Inferior parietal cortex (tissue), 1 donor: ENCODE measurements at regions not wholly inside any gene's neighbourhood (a gene's known extent, or its start where the extent isn't known, plus 50 kb on each side); places are given as distances from the start of the nearest gene placed in this dataset.
A peak's percentile ranks its signal among the peaks of the same experiment; 100 is the strongest.

Experiments used
- DNase-seq: peaks from one replicate; pipeline ENCODE4 v3.0.0-alpha.2; 2016; ENCODE audit errors: extremely low spot score

DNA sequence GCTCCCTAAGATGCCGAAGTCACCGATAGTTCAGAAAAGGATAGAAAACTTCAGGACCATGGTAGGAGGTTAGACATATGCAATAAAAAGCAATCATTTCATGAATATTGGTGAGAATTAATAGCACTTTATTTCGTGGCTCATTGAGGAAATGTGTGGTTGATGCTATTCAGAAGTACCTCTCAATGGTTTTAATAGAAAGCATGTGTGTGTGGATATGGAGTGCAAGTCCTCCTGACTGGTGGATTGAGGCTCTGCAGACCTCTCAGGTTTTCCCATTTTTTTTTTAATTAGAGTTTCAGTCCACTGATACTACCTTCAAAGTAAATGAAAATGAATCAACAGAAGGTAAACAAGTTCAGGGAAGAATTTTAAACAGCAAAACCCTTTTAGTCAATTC is 384.3 kb upstream of the RARB start:
- no peak for DNase-seq

DNA sequence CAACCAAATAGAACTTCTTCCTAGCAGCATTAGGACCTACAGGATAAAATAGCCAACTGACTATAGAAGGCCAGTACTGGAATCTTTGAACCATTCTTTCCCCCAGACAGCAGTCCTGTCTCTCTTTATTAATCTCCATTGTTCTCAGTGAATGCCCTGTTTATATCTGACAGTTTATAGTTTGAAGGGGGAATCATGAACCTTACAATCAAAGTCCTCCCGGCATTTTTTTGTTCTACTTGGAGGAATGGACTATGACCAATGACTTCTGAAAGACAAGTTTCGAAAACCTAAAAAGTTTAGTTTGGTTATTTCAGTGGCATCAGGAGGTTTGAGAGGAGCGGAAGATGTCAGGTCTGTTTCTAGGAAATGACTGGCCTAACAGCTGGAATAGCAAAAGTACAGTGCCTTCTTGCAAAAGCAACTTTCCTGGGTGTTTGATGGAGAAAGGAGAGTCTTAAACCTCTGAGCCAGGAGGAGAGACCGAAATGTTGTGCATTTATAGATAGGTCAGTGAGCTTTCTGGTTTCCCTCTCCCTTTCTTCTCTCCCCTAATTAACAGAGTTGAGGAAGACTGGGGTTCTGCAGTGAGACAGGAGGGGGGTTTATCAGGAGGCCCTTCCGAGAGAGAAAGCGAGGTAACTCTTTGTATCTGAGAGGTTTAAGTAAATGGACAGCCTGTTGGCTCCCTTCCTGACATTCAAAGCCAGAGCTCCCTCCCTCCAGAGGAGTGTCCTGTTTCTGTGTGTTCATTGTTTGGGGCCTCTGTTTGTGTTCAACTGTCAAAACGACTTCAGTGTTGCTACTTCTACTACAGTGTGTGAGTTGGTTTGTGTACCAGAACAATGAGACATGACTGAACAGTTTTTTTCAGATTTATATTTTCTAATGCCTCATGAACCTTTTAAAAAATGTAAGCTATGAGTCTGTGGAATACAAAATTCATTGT is 383.0 kb upstream of the RARB start:
- peak; percentile 50 for DNase-seq

DNA sequence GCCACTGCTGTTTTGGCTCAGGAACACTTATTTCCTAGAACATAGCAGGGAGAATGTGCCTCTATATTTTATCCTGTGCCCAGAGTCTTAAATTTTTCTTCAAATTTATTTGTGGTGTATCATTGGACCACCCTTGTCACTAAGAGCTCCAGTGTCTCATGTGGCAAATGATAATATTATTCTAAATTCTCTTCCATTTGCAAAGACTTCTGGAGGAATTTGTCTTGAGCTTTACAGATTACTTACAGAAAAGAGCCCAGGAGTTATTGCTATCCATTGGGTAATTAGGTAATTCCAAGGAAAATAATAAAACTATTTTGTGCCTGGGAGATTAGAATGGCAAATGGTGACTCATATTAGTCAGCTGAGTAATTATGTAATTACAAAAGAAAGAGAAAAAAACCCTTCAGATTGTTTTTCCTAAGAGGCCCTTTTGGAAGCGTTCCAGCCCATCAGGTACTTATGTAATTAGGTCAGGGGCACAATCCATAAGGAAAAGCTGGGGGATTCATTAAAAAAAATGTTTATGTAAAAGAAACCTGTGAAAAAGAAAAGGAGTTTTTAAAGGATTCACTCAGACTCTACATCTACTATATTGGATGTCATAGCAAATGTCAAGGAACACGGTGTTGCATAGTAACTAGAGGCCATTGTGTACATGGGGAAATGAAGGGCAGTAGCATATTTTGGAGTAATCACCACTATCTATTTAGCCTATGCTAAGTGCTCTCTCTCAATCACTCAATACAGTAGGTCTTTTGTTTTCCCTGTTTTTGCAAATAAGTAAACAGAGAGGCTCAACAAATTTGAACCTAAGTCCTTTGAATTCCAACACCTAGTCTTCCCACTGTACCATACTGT is 380.9 kb upstream of the RARB start:
- DNase-seq: no peak

DNA sequence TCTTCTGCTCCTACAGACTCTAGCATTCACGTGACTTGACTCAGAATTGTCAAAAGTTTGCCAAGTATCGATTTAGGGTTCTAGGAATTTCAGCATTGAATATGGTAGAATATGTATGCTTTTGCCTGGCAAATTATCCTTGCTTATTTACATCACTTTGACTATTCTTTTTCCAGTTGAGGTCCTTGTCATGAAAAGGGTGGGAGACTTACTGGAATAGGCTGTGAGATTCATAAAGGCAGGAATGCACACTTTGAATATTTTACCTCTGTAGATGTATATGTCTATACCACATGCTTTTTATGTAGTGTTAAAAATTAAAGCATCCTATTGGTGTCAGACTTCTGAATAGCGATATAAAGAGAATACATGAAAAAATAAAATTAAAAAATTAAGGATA is 378.8 kb upstream of the RARB start:
- no peak for DNase-seq

DNA sequence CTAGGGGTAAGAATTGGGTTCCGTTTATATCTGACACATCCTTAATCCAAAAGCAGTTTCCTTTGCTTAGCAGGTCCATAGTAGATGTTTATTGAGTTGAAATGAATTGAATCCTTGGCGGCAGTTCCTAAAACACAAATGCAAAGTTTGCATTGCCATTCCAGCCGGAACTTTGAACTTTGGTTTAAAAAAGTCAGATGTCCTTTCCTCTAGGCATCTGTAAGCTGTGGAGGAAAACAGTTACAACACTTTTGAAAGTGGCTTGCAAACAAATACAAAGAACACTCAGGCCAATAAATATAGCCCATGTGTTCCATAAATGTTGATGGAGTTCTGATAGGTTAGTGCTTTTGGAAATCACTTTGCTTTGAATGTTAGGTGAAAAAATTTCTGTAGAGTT is 374.7 kb upstream of the RARB start:
- no peak for DNase-seq

DNA sequence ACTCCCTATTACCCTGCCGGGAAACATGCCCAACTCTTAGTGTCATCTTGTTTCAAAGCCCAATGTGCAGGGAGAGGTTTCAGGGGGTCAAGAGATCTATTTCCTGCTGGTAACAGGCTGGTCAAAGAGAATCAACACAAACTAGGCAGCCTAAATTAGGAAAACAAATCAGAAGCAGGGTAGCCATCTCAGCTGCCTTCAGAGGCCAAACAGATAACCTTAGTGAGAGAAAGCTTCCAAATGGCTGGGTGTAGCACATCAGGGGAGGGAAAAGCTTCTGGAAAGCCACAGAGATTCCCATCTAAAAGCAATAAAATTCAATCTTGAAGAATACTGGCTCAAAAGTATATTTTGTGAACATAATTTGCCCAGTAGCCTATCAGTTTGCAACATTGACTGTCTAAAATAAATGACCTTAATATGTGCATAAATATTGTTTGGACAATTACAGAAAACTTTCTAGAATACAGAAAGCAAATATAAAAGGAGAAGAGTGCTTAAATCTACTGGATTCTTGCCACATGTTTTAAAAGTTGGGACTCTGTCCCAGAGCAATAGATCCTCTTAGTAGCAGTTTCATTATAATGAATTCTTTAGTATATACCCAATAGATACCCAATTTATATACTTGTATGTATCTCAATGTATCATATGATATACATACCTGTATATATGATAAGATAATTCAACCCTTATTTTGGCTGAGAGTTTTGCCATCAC is 371.9 kb upstream of the RARB start:
- no peak for DNase-seq

DNA sequence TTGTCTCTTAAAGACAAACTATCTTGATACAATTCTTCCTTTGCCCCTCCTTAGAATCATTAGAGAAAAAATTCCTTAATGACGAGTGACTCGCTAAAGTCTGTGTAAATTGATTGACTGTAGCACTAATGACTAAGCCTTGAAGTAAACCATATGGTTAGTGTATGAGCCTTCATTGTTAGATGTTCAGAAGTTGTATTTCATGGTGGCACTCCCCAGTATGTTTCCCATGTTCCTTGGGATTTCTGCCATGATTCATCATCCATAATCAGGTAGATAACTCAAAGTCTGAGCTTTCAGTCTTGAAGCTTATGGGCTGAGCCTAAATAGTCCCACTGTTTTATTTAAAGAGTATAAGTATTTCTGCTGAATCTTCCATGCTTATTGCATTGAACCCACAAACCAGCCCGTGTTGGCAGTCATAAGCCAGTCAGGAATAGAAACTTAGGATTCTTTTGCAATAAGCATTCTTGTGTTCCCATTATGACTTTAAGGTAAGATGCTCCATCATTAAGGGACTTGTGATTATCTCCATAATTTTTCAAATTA is 371.2 kb upstream of the RARB start:
- DNase-seq: no peak

DNA sequence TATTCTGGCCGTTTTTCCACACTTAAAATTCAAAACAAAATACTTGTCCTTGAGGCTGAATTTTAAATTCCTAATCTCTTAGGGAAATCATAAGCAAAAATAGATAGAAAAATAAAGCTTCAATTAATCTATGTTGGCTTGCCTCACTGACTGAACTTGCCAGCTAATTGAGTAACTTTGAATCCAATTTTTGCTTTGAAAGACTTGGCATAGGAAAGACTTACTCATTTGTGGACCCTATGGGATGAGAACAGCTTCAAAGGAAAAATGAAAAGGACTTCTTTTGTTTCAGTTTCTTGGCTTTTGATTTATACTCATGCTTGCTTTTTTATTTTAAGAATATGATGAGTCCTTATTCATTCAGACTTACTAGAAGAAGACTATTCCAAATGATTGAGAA is 370.7 kb upstream of the RARB start:
- DNase-seq: no peak

DNA sequence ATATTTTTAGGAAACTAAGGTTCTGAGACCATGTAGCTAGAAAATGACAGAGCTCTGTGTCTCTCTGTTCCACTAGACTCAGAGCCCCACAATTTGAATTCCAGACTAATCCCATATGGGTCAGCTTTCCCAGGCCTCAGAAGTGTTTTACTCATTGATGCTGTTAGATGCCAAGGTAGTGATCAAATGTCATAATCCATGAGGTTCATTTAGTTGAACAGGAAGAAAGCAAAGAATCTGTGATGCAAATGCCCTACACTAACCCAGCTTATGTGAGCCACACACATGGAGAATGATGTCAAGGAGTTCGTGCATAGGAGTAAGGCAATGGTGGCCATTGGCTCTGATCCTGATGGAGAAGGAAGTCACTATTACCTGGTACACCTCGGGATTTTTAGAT is 363.4 kb upstream of the RARB start:
- no peak for DNase-seq

DNA sequence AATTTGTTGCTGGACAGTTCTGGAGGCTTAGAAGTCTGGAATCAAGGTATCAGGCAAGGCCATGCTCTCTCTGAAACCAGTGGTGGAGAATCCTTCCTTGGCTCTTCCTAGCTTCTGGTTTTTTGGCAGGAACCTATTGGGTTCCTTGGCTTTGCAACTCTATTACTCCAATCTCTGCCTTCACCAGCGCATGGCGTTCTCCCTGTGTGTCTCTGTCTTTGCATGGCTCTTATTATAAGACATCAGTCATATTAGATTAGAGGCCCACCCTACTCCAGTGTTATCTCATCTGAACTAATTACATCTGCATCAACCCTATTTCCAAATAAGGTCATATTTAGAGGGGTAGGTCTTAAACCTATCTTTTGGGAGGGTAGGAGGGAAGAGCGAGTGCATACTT is 358.1 kb upstream of the RARB start:
- no peak for DNase-seq

DNA sequence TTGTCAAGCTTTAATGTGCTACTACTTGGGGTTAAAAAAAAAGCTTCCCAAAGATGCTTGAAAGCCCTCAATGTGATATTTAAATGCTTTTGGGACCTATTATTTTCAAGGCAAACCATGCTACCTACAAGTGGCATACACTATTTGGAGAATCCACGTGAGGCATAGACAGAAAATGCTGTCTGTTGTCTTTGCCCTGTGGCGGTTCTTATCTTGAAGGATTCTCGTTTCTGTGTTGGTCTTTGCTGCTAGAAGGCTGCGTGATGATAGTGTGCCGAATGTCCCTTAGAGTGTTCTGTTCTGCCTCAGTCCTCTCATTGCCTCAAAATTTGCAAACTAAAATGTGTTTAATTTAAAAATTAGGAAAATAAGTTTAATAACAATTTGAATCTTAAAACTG is 356.2 kb upstream of the RARB start:
- DNase-seq: no peak

DNA sequence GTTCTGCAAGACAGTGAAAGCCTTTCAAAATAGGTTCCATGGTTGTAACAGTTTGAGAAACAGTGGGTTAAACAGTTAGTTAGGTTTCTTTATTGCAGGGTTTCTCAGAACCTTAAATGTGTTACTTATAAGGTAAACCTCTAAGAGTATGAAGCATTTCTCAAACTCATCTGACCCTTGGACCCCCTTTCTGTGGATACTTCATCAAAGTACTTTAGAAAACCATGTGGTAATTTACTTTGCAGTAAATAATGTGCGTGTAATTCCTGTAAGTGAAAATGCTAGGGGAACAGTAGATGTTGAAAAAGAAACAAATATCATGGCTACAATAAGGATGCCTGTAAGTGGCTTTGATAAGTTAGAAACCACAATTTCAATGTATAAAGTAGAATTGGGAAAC is 354.6 kb upstream of the RARB start:
- DNase-seq: no peak

DNA sequence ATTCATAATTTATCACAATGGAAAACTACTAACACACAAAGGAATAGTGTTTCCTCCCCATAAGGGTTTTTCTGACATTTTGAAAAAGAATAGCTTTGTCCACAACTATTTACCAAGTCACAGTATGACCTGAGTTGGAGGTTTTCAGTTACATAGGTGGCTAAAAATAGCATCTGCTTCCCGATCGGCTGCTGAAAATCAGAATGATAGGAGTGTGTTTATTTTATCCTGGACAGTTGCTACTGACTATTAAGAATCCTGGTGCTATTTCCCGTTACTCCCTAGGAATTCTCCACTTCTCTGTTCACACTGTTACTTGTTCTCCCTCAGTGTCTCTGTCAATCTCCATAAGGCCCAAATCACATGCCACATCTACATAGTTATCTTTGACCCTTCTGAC is 353.9 kb upstream of the RARB start:
- no peak for DNase-seq

DNA sequence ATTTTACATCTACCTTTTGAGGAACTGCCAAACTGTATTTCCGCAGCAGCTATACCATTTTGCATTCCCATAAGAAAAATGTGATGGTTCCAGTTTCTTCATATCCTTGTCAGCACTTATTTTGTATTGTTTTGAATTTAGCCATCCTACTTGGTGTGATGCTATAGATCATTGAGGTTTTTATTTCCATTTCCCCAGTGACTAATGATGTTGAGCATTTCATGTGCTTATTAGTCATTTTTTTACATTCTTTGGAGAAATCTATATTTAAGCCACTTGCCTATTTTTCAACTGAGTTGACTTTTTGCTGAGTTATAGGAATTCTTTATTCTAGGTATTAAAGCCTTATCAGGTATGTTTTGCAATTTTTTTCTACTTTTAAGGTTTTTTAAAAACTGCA is 347.6 kb upstream of the RARB start:
- no peak for DNase-seq

DNA sequence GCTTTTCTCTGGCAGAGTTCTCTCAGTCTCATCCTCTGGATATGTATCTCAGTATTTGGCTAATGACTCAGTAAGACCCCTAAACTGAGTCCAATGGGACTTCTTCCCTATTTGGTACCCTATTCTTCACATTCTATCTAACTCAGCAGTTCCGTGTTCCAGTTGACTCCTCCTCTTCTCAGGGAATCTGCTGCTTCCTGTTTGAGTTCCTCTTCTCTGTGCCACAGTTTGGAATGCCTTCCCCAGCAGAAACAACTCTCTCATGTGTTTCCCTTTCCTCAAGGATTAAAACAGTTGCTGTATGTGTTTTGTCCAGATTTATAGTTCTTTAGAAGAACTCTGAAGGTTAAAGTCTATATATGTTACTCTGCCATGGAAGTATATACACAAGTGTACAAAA is 344.0 kb upstream of the RARB start:
- no peak for DNase-seq

DNA sequence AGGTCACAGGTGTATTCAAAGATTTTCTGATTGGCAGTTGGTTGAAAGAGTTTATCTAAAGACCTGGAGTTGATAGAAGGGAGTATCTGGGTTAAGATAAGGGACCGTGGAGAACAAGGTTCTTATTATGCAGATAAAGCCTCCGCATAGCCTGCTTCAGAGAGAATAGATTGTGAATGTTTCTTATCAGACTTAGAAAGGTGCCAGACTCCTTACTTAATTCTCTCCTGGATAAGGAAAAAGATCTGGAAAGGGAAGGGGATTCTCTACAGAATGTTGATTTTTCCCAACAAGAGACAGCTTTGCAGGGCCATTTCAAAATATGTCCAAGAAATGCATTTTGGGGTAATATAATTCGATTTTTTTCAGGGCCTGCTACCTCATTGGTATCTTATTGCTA is 341.3 kb upstream of the RARB start:
- DNase-seq: no peak

DNA sequence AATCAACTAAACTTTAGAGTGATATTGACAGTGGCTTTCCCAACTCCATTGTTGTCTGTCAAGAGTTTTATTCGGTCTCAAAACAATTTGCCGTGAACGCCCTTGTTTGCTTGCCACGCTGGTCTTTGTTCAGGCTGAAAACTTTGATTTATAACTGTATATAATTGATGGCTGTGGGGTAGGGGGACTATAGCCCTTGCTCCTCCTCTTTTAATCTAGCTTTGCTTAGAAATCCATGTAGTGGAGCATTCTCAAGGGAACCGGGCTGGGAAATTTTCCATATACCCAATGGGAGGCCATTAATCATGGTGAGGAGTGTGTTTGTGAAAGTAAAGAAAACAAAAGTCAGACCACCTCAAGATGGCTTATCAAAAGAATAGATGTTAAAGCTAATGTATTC is 339.8 kb upstream of the RARB start:
- DNase-seq: no peak

DNA sequence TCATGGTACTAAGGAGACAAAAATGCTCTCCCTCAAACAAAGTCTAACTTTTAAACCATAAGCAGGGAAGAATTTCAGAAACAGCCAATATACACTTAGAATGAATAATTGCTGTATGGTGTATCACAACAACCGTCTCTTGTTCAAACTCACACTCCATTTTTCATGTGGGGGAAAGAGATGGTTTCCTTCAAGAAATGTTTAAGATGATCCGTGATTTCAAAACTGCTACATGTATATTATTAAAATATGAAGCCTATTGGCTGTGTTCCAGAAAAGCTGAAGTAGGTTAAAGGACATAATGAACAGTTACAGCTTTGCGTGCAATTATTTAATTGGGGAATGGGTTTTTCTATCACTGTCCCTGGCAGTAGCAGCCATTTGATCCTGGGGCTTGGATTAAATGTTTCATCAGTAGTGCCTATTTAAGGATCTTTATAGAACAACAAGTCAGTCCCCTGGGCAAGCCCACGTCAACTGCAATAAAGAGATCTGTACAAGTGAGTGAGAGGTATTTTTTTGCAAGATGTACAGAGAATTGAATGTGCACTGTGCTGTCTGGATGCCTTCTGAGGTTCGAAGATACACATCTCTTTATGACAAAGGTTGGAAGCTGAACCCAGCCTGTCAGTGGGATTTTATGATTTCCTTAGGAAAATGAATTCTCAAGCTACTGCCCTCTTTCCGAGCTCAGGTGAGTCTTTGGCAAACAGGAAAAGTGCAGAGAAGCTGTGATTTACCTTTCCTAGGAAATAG is 337.2 kb upstream of the RARB start:
- DNase-seq: no peak

DNA sequence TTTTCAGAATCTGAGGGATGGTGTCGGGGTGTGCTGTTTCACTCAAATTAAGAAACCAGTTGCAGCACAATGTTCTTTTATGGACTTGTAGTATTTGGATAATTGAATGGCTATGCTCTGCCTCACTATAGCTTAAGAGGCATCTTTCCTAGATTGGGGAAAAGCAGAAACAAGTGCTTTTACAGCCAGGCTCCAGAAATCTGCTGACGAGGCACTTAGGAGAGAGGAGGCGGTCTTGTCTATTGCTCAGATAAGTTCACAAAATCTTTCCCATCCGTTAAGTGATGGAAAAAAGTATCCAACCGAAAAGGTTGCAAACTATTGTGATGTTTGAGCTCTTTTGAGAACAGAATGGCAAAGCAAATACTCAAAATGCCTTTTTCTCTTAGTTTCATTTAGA is 336.1 kb upstream of the RARB start:
- DNase-seq: no peak

DNA sequence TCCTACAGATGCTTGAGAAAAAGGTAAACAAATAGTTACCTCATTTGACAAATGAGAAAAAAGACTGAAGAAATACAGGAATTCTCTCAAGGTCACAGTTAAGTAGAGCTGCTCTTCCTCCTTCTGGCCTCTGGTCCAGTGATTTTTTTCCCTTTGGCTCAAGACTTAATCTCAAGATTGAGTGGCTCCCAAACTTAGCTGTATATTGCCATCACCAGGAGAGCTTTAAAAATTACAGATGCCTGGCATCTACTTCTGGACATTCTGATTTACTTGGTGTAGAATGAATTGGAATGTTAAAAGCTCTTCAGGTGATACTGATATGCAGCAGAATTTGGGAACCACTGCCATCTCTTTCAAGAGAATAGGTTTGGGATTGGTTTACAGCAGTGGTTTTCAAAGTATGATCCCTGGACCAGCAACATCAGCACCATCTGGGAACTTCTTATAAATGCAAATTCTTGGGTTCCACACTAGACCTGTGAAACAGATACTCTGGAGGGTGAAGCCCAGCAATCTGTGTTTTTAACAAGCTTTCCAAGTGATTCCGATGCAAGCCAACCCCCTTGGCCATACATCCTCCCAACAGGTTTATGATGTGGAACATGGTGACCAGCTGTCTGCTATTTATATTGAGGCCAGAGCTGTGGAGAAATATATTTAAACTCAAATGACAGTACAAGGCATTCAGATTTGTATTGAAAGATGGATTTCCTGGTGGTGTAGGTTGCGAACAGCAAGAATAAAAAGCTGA is 333.0 kb upstream of the RARB start:
- no peak for DNase-seq

DNA sequence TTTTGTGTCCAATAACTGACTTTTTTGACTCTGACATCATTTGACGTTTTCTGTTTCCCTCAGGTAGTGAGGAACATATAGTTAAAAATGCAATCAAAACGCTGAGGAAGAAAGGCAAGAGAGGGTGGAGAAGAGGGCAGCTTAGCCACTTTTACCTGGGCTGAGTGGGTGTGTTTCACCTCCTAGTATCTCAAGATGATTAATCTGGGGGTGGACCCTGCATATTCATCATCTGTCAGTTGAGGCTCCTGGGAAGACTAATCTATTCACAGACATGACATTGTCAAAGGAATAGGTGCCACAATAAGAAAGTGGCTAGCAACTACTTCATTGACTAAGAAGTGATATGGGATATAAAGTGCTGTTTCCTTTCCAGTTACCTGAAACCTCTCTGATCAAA is 331.5 kb upstream of the RARB start:
- DNase-seq: no peak
